ENCODE measurements at regions not wholly inside any gene's neighbourhood (a gene's known extent, or its start where the extent isn't known, plus 50 kb on each side); places are given as distances from the start of the nearest gene placed in this dataset.

DNA sequence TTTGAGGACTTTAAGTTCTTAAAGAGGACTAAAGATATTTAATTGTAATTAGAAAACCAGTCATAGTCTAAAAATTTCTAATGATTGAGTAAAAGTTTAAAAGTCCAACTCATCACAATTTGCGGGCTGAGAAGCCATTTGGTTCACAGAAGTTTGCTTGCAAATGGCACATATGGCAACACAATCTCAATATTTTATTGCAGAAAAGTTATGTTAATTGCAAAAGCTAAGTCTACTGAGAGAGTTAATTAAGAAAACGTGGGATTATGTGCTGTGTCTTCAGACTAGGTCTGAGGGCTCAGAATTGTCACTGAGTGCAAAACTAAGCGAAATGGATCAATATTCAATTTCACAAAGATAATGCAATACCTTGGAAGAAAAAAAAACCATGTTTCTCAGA is 289.7 kb downstream of the PYDC2 start:
- DNase-seq, result no peak

DNA sequence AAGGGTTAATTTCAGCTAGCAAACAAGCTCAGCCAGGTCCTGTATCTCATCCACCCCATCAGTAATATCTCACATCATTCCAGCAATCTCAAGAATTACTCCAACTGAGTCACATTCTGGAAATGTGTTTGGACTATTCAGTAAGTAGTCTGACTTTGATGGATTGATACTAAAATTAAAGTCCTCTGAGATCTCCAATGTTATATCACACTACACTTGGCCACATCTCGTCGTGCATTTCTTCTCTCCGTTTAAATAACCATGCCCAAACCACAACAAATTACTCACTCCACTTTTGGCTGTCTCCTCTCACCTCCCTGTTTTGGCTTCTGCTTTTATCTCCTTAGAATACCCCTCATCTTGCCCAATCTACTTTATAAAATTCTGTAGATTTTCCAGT is 292.2 kb downstream of the PYDC2 start:
- DNase-seq, result no peak

- DNase-seq, result no peak
Observed at GRCh38 chr3:191761906-191762305, 300.9 kb downstream of the PYDC2 start.

- peak; percentile 6 for DNase-seq
Observed at GRCh38 chr3:191762323-191762960, 301.5 kb downstream of the PYDC2 start.

- no peak for DNase-seq
Observed at GRCh38 chr3:191768421-191768820, 307.5 kb downstream of the PYDC2 start.

DNA sequence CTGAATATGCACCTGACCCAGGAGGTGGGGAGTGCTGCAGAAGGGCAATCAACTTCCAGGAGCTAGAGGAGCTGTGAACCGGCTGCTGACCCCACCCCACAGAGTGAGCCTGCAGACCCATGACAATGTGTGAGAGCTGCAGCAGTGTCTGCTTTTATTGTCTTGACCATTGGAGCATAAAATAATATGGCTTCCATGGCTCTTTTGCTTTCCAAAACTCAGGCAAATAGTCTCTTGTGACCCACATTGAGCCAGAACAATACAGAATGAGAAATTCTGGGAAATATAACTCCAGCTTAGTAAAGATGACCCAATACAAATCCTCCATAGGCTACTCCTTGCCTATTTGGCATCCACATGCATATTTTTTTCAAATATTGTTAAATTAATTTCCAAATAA is 309.6 kb downstream of the PYDC2 start:
- no peak for DNase-seq

- DNase-seq, result no peak
Observed at GRCh38 chr3:191774485-191774884, 313.5 kb downstream of the PYDC2 start.

GRCh38 chr3:191775451-191776233 is 314.7 kb downstream of the PYDC2 start:
- DNase-seq, result no peak

- DNase-seq, result no peak
Observed at GRCh38 chr3:191781044-191781443, 320.1 kb downstream of the PYDC2 start.

GRCh38 chr3:191783024-191783423 is 322.1 kb downstream of the PYDC2 start:
- no peak for DNase-seq

- no peak for DNase-seq
Observed at GRCh38 chr3:191790934-191791333, 330.0 kb downstream of the PYDC2 start.

DNA sequence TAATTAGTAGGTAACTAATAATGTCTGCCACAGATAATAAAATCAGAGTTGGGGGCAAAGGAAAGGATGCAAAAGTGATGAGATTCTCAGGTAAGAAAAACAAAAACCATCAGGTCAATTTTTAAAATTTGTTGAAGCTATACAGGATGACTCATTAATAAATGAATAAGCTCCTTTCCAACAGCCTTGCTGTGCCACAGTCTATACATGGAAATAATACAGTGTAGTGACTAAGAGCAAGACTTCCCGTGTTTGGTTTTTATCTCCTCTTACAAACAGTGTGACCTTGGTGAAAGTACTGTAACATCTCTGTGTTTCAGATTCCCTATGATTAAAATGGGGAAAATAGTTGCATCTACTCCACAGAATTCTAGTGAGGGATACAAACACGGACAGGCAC is 331.6 kb downstream of the PYDC2 start:
- no peak for DNase-seq

DNA sequence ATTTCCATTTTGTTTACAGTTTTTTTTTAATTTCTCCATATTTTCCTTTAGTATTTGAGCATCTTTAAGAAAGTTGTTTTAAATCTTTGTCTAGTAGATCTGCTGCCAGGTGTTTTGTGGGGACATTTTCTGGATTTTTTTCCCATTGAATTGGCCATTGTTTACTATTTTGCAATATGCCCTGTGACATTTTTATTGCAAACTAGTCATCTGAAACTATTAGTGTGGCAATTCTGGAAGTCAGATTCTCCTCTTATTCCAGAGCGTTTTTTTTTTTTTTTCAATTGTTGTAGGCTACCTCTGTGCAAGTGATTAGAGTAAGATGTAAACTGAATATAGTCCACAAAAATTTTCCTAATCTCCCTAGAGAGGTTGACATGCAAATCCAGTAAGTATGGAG is 334.2 kb downstream of the PYDC2 start:
- DNase-seq, result no peak

DNA sequence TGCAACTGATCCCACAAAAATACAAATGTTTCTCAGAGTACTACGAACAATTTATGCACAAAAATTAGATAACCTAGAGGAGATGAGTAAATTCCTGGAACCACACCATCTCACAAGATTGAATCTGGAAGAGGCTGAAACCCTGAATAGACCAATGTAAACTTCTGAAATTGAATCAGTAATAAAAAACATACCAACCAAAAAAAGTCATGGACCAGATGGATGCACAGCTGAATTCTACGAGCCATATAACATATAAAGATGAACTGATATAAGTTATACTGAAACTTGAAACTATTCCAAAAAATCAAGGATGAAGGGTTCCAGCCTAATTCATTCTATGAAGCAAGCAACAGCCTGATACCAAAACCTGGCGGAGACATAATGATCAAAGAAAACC is 336.3 kb downstream of the PYDC2 start:
- DNase-seq, result no peak

GRCh38 chr3:191802671-191803070 is 341.7 kb downstream of the PYDC2 start:
- DNase-seq, result no peak

GRCh38 chr3:191804935-191805334 is 344.0 kb downstream of the PYDC2 start:
- no peak for DNase-seq

- no peak for DNase-seq
Observed at GRCh38 chr3:191808073-191808472, 347.1 kb downstream of the PYDC2 start.

GRCh38 chr3:191809326-191809949 is 348.5 kb downstream of the PYDC2 start:
- no peak for DNase-seq

DNA sequence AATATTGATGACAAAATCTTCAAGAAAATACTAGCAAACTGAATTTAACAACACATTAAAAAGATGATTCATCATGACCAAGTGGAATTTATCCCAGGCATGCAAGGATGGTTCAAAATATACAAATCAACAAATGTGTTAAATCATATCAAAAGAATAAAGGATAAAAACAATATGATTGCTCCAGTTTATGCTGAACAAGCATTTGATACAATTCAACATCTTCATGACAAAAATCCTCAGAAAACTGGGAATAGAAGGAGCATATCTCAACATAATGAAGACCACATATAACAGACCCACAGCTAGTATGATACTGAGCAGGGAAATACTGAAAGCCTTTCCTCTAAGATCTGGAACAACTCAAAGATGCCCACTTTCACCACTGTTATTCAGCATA is 352.3 kb downstream of the PYDC2 start:
- no peak for DNase-seq

GRCh38 chr3:191848818-191849217 is 387.9 kb downstream of the PYDC2 start:
- no peak for DNase-seq

GRCh38 chr3:191859531-191859930 is 398.6 kb downstream of the PYDC2 start:
- no peak for DNase-seq

DNA sequence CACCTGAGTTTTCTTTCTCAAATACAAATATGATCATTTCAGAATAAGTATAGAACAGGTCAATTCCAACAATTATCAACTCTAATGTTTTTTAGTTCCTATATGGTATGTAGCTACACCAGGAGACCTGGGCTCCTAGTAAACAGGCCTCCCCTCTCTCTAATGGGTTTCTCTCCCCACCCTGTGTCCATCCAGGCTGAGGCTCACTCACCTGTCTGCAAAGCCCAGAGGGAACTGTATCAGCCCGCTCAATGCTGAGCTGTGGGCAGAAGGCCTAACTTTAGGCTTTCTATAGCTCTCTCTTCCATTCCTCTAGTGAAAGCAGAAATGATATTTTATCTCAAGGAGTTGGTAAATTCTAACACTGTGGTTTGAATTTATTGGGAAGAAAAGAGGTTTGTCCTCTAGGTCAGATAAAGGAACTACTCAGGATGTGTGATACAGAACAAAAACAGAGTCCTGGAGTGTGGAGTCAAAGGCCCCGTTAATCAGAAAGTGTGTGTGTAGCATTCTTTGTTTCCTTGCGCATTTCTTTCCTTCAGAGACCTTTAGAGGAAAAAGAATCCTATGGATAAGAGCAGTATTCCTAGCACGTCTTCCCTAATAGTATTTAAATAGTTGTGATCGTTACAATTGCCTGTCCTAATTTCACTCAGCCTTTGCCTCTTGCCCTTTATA is 408.9 kb downstream of the PYDC2 start:
- no peak for DNase-seq

- DNase-seq, result no peak
Observed at GRCh38 chr3:191873736-191874135, 412.8 kb downstream of the PYDC2 start.

- DNase-seq, result no peak
Observed at GRCh38 chr3:191882289-191882688, 421.3 kb downstream of the PYDC2 start.

Measured in NCI-H510A treated with DMSO at 0.1 percent for 48 hours (cell line).